ENCODE measurements at regions not wholly inside any gene's neighbourhood (a gene's known extent, or its start where the extent isn't known, plus 50 kb on each side); places are given as distances from the start of the nearest gene placed in this dataset.

DNA sequence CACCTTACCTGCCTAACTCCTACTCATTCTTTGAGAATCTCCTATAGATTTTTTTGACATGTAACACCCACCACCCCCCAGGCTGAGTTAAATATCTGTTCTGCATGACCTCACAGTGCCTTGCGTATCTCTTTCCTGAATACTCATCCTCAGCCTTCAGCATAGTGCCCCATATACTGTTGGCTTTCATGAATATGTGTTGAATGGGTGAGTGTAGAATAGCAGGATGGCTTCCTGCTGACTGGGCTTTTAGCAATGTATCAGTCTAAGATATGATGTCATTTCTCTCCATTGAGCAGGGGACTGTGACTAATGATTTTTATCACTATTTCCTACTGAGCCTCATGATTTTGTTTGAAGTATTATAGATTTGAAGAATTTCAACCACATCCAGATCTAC lies 361.6 kb upstream of the MARCKS start:
- Histone ChIP-seq H3K4me3 (no peak overlapping the region), H3K9me3 (no peaks in the 10 kb centered on the region), H3K4me1 (no peaks in the 10 kb centered on the region), H3K27ac (no peak overlapping the region), H3K27me3 (no peaks in the 10 kb centered on the region), H3K36me3 (no peaks in the 10 kb centered on the region)
- DNase-seq = no peak
- TF ChIP-seq, protein P1, sequence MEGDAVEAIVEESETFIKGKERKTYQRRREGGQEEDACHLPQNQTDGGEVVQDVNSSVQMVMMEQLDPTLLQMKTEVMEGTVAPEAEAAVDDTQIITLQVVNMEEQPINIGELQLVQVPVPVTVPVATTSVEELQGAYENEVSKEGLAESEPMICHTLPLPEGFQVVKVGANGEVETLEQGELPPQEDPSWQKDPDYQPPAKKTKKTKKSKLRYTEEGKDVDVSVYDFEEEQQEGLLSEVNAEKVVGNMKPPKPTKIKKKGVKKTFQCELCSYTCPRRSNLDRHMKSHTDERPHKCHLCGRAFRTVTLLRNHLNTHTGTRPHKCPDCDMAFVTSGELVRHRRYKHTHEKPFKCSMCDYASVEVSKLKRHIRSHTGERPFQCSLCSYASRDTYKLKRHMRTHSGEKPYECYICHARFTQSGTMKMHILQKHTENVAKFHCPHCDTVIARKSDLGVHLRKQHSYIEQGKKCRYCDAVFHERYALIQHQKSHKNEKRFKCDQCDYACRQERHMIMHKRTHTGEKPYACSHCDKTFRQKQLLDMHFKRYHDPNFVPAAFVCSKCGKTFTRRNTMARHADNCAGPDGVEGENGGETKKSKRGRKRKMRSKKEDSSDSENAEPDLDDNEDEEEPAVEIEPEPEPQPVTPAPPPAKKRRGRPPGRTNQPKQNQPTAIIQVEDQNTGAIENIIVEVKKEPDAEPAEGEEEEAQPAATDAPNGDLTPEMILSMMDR (IDR thresholded peaks at IDR 0.05) = no peak
- intact Hi-C loops (cut with DNase I; ENCODE audit: low total_unique reads) = no loop called here

DNA sequence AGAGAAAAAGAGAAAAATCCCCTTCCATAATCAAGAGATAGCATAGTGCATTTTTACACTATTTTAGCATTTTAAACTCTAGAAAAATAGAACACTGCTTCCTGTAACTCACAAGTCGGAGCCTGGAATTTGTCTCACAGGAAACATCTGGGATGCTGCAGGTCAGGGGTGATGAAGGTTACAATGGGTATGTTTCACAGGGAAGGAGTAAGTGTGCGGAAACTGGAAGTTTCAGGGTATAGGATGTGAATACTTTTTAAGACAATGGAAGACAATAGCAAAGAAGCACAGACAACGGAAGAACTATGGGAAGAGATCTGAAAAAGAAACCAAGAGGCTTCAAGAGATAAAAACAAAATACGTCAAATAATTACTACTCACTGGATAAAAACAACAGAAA lies 361.0 kb upstream of the MARCKS start:
- no peak overlapping the region for H3K4me3 ChIP-seq
- no peaks in the 10 kb centered on the region for H3K4me1 ChIP-seq
- intact Hi-C loops (cut with DNase I; ENCODE audit: low total_unique reads) = no loop called here
- H3K27me3 ChIP-seq = no peaks in the 10 kb centered on the region
- no peaks in the 10 kb centered on the region for H3K9me3 ChIP-seq
- TF ChIP-seq, protein P1 (IDR thresholded peaks at IDR 0.05) = no peak
- no peak for DNase-seq
- H3K27ac ChIP-seq = no peak overlapping the region
- no peaks in the 10 kb centered on the region for H3K36me3 ChIP-seq

DNA sequence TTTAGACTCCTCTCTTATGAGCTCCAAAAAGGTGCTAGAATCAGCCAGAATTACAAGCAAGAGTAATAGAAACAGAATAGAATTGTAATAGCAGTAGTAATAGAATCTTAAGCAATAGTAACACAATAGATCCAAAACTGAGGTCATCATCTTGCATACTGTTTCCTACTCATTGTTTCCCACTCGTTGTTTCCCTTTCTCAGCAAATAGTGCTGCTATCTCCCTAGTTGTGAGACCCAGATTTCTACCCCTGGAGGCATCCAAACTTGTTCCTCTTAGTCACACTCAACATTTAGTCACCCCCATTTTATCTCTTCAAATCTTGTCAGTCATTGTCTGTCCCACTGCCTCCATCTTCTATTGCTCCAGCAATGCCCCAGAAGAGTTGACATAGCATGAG lies 356.9 kb upstream of the MARCKS start:
- no peaks in the 10 kb centered on the region for H3K27me3 ChIP-seq
- no peak overlapping the region for H3K4me3 ChIP-seq
- H3K9me3 ChIP-seq = no peaks in the 10 kb centered on the region
- H3K27ac ChIP-seq = no peak overlapping the region
- H3K36me3 ChIP-seq = no peaks in the 10 kb centered on the region
- intact Hi-C loops (cut with DNase I; ENCODE audit: low total_unique reads) = no loop called here
- no peaks in the 10 kb centered on the region for H3K4me1 ChIP-seq
- TF ChIP-seq, protein P1 (IDR thresholded peaks at IDR 0.05) = no peak
- DNase-seq = no peak

DNA sequence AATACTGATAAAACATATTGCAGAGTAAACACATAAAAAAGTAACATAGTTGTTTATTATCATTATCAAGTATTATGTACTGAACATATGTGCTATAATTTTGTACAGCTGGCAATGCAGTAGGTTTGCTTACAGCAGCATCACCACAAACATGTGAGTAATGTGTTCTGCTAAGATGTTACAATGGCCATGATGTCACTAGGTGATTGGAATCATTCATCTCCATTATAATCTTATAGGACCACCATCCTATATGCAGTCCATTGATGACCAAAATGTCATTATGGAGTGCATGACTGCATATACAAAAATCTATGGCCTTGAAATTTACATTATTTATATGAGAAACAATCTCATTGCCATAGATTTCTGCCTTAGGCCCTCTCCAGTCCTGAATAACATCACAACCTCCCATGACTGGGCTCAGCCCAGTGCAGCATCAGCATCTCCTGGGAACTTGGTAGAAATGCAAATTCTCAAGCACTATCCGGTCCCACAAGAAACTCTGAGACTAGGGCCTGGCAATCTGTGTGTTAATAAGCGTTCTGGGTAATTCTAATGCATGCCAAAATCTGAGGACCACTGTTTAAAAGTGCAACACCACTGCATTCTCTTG lies 352.0 kb upstream of the MARCKS start:
- Histone ChIP-seq H3K27ac (no peak overlapping the region), H3K4me3 (no peak overlapping the region), H3K27me3 (no peaks in the 10 kb centered on the region), H3K36me3 (no peaks in the 10 kb centered on the region), H3K4me1 (no peaks in the 10 kb centered on the region), H3K9me3 (no peaks in the 10 kb centered on the region)
- intact Hi-C loops (cut with DNase I; ENCODE audit: low total_unique reads) = no loop called here
- TF ChIP-seq, protein P1 (IDR thresholded peaks at IDR 0.05) = no peak
- no peak for DNase-seq

DNA sequence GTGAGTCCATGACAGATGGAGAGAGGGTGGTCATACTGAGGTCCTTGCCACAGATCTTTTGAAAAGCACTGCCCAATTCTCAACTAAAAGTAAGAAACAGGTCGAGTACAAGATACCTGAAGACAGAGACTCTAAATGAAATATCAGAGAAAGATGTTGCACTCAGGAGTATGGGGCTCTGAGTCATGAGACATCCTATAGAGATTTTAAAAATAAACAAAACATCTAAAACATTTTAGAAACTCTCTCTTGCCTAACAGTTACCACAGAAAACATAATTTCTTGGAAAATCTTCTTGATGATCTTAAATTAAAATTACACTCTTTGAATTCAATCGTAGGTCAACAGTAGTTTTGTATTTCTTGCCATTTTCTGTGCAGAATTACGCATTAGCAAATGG lies 348.9 kb upstream of the MARCKS start:
- Histone ChIP-seq H3K4me3 (no peak overlapping the region), H3K9me3 (no peaks in the 10 kb centered on the region), H3K27ac (no peak overlapping the region), H3K36me3 (no peaks in the 10 kb centered on the region), H3K4me1 (no peaks in the 10 kb centered on the region), H3K27me3 (no peaks in the 10 kb centered on the region)
- intact Hi-C loops (cut with DNase I; ENCODE audit: low total_unique reads) = no loop called here
- DNase-seq = no peak
- TF ChIP-seq, protein P1 (IDR thresholded peaks at IDR 0.05) = no peak

DNA sequence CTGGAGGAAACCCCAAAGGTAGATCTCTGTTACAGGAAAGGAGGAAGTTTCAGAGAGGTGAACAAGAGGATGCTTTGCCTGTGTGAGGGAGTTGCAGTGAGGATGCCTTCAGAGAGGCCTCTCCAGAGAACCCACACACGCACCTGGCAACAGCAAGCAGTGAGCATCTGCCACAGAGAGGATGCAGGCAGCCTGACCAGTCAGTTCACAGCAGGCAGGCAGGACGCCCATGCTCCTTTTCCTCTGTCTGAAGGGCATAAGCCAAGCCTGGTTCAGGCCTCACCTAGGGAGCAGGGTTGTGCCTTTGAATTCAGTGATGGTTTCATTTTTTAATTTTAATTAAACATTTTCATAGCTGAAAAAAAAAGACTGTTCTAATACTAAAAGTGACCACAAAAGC lies 346.0 kb upstream of the MARCKS start:
- Histone ChIP-seq H3K27ac (no peak overlapping the region), H3K4me1 (no peaks in the 10 kb centered on the region), H3K9me3 (no peaks in the 10 kb centered on the region), H3K27me3 (no peaks in the 10 kb centered on the region), H3K4me3 (no peak overlapping the region), H3K36me3 (no peaks in the 10 kb centered on the region)
- intact Hi-C loops (cut with DNase I; ENCODE audit: low total_unique reads) = no loop called here
- DNase-seq = no peak
- TF ChIP-seq, protein P1 (IDR thresholded peaks at IDR 0.05) = no peak

Data from tibial artery (tissue), 4 donors.